H1 (cell line): ENCODE measurements at regions not wholly inside any gene's neighbourhood (a gene's known extent, or its start where the extent isn't known, plus 50 kb on each side); places are given as distances from the start of the nearest gene placed in this dataset.

Experiments used
- JUN ChIP-seq: IDR thresholded peaks from 2 replicates; pipeline ENCODE4 v1.6.1; 2011; ENCODE audit warnings: low read depth, mild to moderate bottlenecking, improper control_type of control experiment, low read length

GRCh38 chr20:48100483-48100882 lies 315.2 kb upstream of the SULF2 start (continued):
- no peak for TF ChIP-seq JUN
